T-cell (primary cell): ENCODE measurements at regions not wholly inside any gene's neighbourhood (a gene's known extent, or its start where the extent isn't known, plus 50 kb on each side); places are given as distances from the start of the nearest gene placed in this dataset.

Experiments
- ATAC-seq, 4 experiments: fragments of 200-7000 bp in 3 of 4; fragments of 150-1000 bp in 1 of 4; cut with Tn5 transposase; replicated peaks in 1 of 4; 1 replicate in 3 of 4; 2 replicates in 1 of 4; pipeline ENCODE4 v1.10.0; 2021; ENCODE audit warnings: moderate library complexity in 3 of 4, mild to moderate bottlenecking in 2 of 4, moderate number of reproducible peaks in 1 of 4
- CTCF ChIA-PET, 2 donors: fragments of 300-600 bp; sonication (Branson Sonifier 250); formaldehyde crosslinking; loops; one replicate each; lab custom pipeline; 2022; ENCODE audit warnings: antibody characterized with exemption in 2 of 2; lab: Charles Lee
- POLR2A ChIA-PET, 2 donors: fragments of 300-600 bp; sonication (Branson Sonifier 250); formaldehyde crosslinking; loops; one replicate each; lab custom pipeline; 2022; ENCODE audit warnings: antibody characterized with exemption in 2 of 2; lab: Charles Lee
- DNase-seq, 35 experiments: peaks; one replicate each; pipeline versions ENCODE4 v3.0.0 to v3.0.0-alpha.2; 2013 to 2023
- H3K27ac ChIP-seq: one replicate; pipeline ENCODE4 v1.5.1; 2013; ENCODE audit warnings: low read length
- H3K27me3 ChIP-seq, 2 experiments: replicated peaks in 1 of 2; 1 replicate in 1 of 2; 2 replicates in 1 of 2; pipeline versions ENCODE4 v1.6.1 to v1.7.0; 2013; ENCODE audit warnings: low read length in 1 of 2, mixed read lengths in 1 of 2; ENCODE audit not compliant: control insufficient read depth in 2 of 2, insufficient read depth in 2 of 2; ENCODE audit errors: extremely low read depth in 1 of 2
- H3K36me3 ChIP-seq, 2 donors: 1 replicate in 1 of 2; 2 replicates in 1 of 2; pipeline versions ENCODE4 v1.6.1 to v1.7.0; 2013; ENCODE audit warnings: low read length in 1 of 2; ENCODE audit not compliant: control insufficient read depth in 2 of 2, insufficient read depth in 1 of 2; ENCODE audit errors: extremely low read depth in 1 of 2
- H3K4me1 ChIP-seq, 2 experiments: 1 replicate in 1 of 2; 2 replicates in 1 of 2; pipeline versions ENCODE4 v1.6.1 to v1.7.0; 2013; ENCODE audit warnings: low read length in 2 of 2, mixed read lengths in 1 of 2; ENCODE audit not compliant: insufficient read depth in 2 of 2, control insufficient read depth in 1 of 2; ENCODE audit errors: extremely low read depth in 1 of 2
- H3K4me3 ChIP-seq, 2 donors: 1 replicate in 1 of 2; 2 replicates in 1 of 2; pipeline versions ENCODE4 v1.5.1 to v1.7.0; 2013; ENCODE audit warnings: mild to moderate bottlenecking in 2 of 2, low read length in 1 of 2, moderate library complexity in 1 of 2; ENCODE audit not compliant: control insufficient read depth in 1 of 2; ENCODE audit errors: extremely low read depth in 1 of 2
- H3K9me3 ChIP-seq: 2 replicates; pipeline ENCODE4 v1.7.0; 2013
- H3K27ac Mint-ChIP-seq, 2 donors: one replicate each; pipeline ENCODE4 v1.8.0; 2020 to 2021; ENCODE audit warnings: mild to moderate bottlenecking in 2 of 2, mixed read lengths in 2 of 2
- H3K27me3 Mint-ChIP-seq, 2 donors: one replicate each; pipeline ENCODE4 v1.8.0; 2021 to 2022; ENCODE audit warnings: mixed read lengths in 2 of 2
- H3K36me3 Mint-ChIP-seq: one replicate; pipeline ENCODE4 v1.8.0; 2021; ENCODE audit warnings: mixed read lengths
- H3K4me1 Mint-ChIP-seq, 3 donors: one replicate each; pipeline ENCODE4 v1.8.0; 2020 to 2022; ENCODE audit warnings: mixed read lengths in 3 of 3, mild to moderate bottlenecking in 1 of 3
- H3K4me3 Mint-ChIP-seq, 3 donors: one replicate each; pipeline ENCODE4 v1.8.0; 2020 to 2022; ENCODE audit warnings: mild to moderate bottlenecking in 3 of 3, mixed read lengths in 3 of 3, moderate library complexity in 3 of 3
- H3K9me3 Mint-ChIP-seq, 3 donors: one replicate each; pipeline ENCODE4 v1.8.0; 2020 to 2022; ENCODE audit warnings: mixed read lengths in 3 of 3
- WGBS: methylation state at CpG from one replicate; pipeline ENCODE4 v1.1.5; 2013; ENCODE audit warnings: missing lambda C conversion rate; ENCODE audit not compliant: insufficient coverage; 5-methylcytosine and 5-hydroxymethylcytosine counted together

DNA sequence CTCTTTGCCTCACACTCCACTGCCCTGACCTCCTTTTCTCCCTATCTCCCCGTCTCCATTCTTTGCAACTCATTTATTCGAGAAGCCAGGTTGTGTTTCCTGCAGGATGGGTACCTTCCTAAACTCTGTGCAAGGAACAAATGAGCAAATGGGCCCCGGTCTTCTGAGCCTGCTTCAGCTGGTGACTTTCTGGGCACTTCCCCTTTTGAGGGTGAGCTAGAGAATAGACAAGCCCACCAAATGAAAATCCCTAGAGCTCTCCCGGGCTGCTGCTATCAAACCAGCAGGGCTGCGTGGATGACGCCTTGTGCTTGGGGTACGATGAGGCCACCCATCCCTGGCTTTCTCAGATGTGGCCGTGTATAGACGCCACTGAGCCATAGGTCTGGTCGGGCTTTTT is 91.0 kb upstream of the FOXA2 start:
- no peaks in the 10 kb centered on the region for H3K4me1 ChIP-seq
- H3K4me3 Mint-ChIP-seq = no peak overlapping the region
- H3K27ac Mint-ChIP-seq = no peak overlapping the region
- no peaks in the 10 kb centered on the region for H3K9me3 ChIP-seq
- no peak for DNase-seq
- WGBS = 58% methylated on average over 8 of the region's 10 CpGs
- ChIA-PET POLR2A (no interaction called here), CTCF (interaction anchor here in 1 of 2 donors (0.6 kb wide), 1 partner anchor 947 kb away, joined by 4 read pairs; no protein-coding TSS in a partner anchor)
- H3K4me3 ChIP-seq = no peak overlapping the region
- peaks cover 3 to 8% (median 3%) of the 10 kb centered on the region in 3 donors for H3K9me3 Mint-ChIP-seq
- no peaks in the 10 kb centered on the region for H3K27me3 ChIP-seq
- no peak for ATAC-seq
- peaks cover 0 to 3% of the 10 kb centered on the region in 2 donors for H3K27me3 Mint-ChIP-seq
- no peaks in the 10 kb centered on the region for H3K36me3 Mint-ChIP-seq
- H3K4me1 Mint-ChIP-seq = no peaks in the 10 kb centered on the region
- no peak overlapping the region for H3K27ac ChIP-seq
- no peaks in the 10 kb centered on the region for H3K36me3 ChIP-seq

DNA sequence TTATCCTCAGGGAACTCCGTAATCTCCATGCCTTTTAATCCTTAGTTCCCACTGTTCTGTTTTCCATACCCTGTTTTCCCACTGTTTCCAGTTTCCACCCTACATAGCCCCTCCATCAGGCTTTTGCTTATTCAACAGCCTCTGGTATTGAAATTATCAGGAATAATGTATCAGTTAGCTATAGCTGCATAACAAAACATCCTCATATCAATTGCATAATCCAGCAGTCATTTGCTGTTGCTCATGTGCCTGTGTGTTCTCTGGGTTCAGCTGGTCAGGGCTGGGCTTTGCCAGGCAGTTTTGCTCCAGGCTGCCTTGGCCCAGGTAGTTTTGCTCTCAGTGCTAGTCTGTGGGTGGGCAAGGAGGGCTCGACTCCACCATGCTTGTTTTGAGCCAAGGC is 94.3 kb upstream of the FOXA2 start:
- Mint-ChIP-seq H3K4me1 (no peaks in the 10 kb centered on the region), H3K4me3 (no peak overlapping the region), H3K36me3 (no peaks in the 10 kb centered on the region), H3K27me3 (peaks cover 0 to 3% of the 10 kb centered on the region in 2 donors), H3K27ac (no peak overlapping the region), H3K9me3 (peaks cover 0 to 3% (median 3%) of the 10 kb centered on the region in 3 donors)
- H3K4me1 ChIP-seq = no peaks in the 10 kb centered on the region
- no peaks in the 10 kb centered on the region for H3K27me3 ChIP-seq
- CTCF ChIA-PET = interaction anchor here in 1 of 2 donors (0.5 kb wide), 1 partner anchor 45 kb away, joined by 3 read pairs; no protein-coding TSS in a partner anchor
- no peaks in the 10 kb centered on the region for H3K9me3 ChIP-seq
- no peak for DNase-seq
- POLR2A ChIA-PET = no interaction called here
- ATAC-seq = no peak
- H3K27ac ChIP-seq = no peak overlapping the region
- WGBS = no CpG with 5 or more reads among the region's 2 CpGs
- H3K4me3 ChIP-seq = no peak overlapping the region
- no peaks in the 10 kb centered on the region for H3K36me3 ChIP-seq

DNA sequence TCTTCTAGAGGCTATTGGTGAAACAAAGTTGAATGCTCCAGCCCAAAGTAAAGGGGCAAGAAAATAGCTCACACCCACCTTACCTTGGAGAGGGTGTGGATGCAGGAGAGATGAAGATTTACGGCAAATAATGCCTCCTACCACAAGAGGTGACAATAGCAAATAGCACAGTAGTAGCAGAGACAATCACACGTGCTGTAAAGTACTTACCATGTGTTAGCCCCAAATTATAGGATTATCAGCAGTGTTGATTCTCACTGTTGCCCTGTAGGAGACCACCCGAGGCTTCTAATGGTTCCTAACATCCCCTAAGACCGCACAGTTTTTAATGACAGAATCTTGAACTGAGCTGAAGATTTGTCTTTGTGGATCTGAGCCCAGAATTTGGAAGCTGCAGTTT is 94.8 kb upstream of the FOXA2 start:
- no peaks in the 10 kb centered on the region for H3K36me3 Mint-ChIP-seq

DNA sequence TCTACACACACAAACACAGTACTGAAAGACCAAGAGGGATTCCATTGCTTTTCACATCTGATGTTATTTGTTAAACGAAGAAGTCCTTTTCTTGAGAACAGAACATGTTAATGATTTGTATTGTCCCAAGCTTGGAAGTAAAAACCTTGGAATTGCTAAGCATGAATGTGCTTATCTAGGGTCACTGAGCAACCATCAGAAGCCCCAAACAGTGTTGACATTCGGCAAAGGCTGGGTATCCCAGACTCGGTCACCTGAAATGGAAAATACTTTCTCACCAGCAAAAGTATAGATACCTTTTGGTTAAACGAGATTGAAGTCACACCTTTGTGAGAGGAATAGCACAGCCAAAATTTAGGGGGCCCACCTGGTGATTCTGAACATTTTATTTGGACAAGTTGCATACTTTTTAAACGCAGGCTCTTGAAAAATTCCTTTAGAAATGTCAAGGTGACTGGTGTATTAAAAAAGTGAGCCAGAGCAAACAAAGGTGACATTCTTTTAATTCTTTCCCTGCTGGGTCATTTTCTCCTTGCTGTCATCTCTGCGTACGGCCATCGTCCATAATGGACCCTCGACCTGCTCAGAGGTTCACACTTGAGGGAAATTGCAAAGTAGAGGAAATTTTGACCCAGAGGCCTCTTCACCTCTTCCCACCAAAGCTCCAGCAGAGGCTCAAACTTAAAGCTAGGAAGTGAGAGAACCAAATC is 95.8 kb upstream of the FOXA2 start:
- H3K4me3 Mint-ChIP-seq = no peak overlapping the region
- Histone ChIP-seq H3K4me3 (no peak overlapping the region), H3K4me1 (no peaks in the 10 kb centered on the region), H3K36me3 (no peaks in the 10 kb centered on the region), H3K27ac (no peak overlapping the region), H3K9me3 (no peaks in the 10 kb centered on the region), H3K27me3 (peaks cover 0 to 7% of the 10 kb centered on the region in 2 experiments)
- peaks cover 0 to 3% (median 3%) of the 10 kb centered on the region in 3 donors for H3K9me3 Mint-ChIP-seq
- H3K36me3 Mint-ChIP-seq = no peaks in the 10 kb centered on the region
- DNase-seq (no peak), ATAC-seq (no peak)
- H3K27ac Mint-ChIP-seq = no peak overlapping the region
- CTCF ChIA-PET = interaction anchor here (0.6 to 0.7 kb wide), 2 partner anchors 157 to 206 kb away, joined by 3 read pairs; no protein-coding TSS in a partner anchor
- peaks cover 2 to 3% of the 10 kb centered on the region in 2 donors for H3K27me3 Mint-ChIP-seq
- WGBS = 90% methylated on average over 2 of the region's 9 CpGs
- POLR2A ChIA-PET = no interaction called here
- no peaks in the 10 kb centered on the region for H3K4me1 Mint-ChIP-seq

More for the DNA sequence above, 94.8 kb upstream of the FOXA2 start:
- DNase-seq (no peak), ATAC-seq (no peak)
- H3K9me3 ChIP-seq = no peaks in the 10 kb centered on the region
- H3K27me3 ChIP-seq = peaks cover 0 to 3% of the 10 kb centered on the region in 2 experiments
- H3K27ac Mint-ChIP-seq = no peak overlapping the region
- WGBS = 38% methylated on average over 1 of the region's 4 CpGs
- peaks cover 0 to 3% (median 3%) of the 10 kb centered on the region in 3 donors for H3K9me3 Mint-ChIP-seq
- H3K4me1 Mint-ChIP-seq = no peaks in the 10 kb centered on the region
- H3K27me3 Mint-ChIP-seq = peaks cover 0 to 3% of the 10 kb centered on the region in 2 donors
- ChIA-PET POLR2A (no interaction called here), CTCF (interaction anchor here in 1 of 2 donors (0.5 kb wide), 1 partner anchor 44 kb away, joined by 3 read pairs; no protein-coding TSS in a partner anchor)
- no peaks in the 10 kb centered on the region for H3K36me3 ChIP-seq
- H3K4me3 ChIP-seq = no peak overlapping the region
- no peak overlapping the region for H3K27ac ChIP-seq
- H3K4me3 Mint-ChIP-seq = no peak overlapping the region
- H3K4me1 ChIP-seq = no peaks in the 10 kb centered on the region

DNA sequence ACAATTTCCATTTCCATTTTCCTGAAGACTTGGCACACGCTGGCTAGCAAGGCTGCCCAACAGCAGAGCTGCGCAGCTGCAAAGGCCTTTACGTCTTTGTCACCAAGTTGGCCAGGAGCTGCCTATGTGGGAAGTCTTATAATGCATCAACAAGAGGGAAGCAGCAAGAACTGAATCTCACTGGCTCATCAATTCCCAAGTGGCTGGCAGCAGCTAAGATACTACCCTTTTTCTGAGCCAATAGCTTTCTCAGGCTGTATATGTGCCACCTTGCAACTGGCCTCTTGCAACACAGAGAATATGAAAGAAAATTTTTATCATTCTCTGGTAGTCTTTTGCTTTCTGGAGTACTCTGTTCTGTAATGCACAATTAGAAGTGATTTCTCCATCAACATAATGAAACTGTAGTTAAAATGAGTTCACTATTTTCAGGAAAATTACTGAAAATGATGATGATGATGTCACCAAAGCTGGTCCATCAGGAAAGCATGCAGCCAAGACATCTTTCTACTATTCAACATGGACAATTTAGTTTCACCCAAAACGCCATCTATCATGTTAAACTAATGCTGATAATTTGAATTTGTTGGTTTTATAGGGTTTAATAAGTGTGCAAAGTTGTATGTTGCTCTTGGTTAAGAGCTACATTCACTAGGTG is 97.3 kb upstream of the FOXA2 start:
- H3K36me3 ChIP-seq = no peaks in the 10 kb centered on the region
- H3K4me1 Mint-ChIP-seq = no peaks in the 10 kb centered on the region
- no peak overlapping the region for H3K27ac ChIP-seq
- DNase-seq (no peak), ATAC-seq (no peak)
- H3K9me3 Mint-ChIP-seq = peaks cover 0 to 3% (median 3%) of the 10 kb centered on the region in 3 donors
- ChIA-PET POLR2A (no interaction called here), CTCF (no interaction called here)
- H3K27me3 Mint-ChIP-seq = peaks cover 2 to 3% of the 10 kb centered on the region in 2 donors
- H3K4me3 Mint-ChIP-seq = no peak overlapping the region
- 84% methylated on average over 3 of the region's 4 CpGs for WGBS
- no peak overlapping the region for H3K27ac Mint-ChIP-seq
- no peak overlapping the region for H3K4me3 ChIP-seq
- no peaks in the 10 kb centered on the region for H3K4me1 ChIP-seq
- no peaks in the 10 kb centered on the region for H3K9me3 ChIP-seq
- H3K27me3 ChIP-seq = peaks cover 0 to 7% of the 10 kb centered on the region in 2 experiments
- no peaks in the 10 kb centered on the region for H3K36me3 Mint-ChIP-seq

DNA sequence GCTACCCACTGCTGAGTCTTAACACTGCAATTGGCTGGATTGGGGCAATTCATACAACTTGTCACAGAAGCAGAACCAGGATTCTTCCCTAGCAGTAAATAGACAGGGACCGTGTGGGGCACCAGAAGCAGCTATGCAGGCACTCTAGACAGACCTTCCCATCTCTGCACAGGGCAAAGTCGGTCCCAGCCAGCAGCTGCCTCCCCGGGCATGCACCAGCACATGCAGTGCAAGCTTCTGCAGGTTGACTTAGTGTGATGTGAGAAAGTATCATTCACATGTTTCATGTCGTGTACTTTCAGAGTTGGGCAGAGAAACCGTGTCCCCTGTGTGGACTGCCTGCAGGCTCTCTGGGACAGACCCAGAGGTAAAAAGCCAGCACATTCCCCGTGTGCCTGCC is 98.0 kb upstream of the FOXA2 start:
- POLR2A ChIA-PET = no interaction called here

More for the DNA sequence above, 98.0 kb upstream of the FOXA2 start:
- WGBS = 70% methylated on average over 5 of the region's 6 CpGs
- Histone ChIP-seq H3K27ac (no peak overlapping the region), H3K4me1 (no peaks in the 10 kb centered on the region), H3K9me3 (no peaks in the 10 kb centered on the region), H3K4me3 (no peak overlapping the region), H3K27me3 (peaks cover 0 to 7% of the 10 kb centered on the region in 2 experiments), H3K36me3 (no peaks in the 10 kb centered on the region)
- Mint-ChIP-seq H3K4me3 (no peak overlapping the region), H3K27ac (no peak overlapping the region), H3K9me3 (peaks cover 0 to 3% (median 0%) of the 10 kb centered on the region in 3 donors), H3K4me1 (no peaks in the 10 kb centered on the region), H3K36me3 (no peaks in the 10 kb centered on the region), H3K27me3 (peaks cover 2 to 3% of the 10 kb centered on the region in 2 donors)
- CTCF ChIA-PET = no interaction called here
- ATAC-seq (no peak), DNase-seq (no peak)
